Hepatic stellate cell (primary cell): ENCODE measurements at regions not wholly inside any gene's neighbourhood (a gene's known extent, or its start where the extent isn't known, plus 50 kb on each side); places are given as distances from the start of the nearest gene placed in this dataset.
"Not testable (repeated sequence)": the region's sequence is repeated elsewhere in the genome, so short reads cannot be mapped to it uniquely, and the experiment has no call there.

Experiments
- DNase-seq: peaks from one replicate; pipeline ENCODE4 v3.0.0; 2011; ENCODE audit warnings: low spot score

GRCh38 chr15:53031469-53031868, 241.3 kb upstream of the ONECUT1 start:
- no peak for DNase-seq

DNA sequence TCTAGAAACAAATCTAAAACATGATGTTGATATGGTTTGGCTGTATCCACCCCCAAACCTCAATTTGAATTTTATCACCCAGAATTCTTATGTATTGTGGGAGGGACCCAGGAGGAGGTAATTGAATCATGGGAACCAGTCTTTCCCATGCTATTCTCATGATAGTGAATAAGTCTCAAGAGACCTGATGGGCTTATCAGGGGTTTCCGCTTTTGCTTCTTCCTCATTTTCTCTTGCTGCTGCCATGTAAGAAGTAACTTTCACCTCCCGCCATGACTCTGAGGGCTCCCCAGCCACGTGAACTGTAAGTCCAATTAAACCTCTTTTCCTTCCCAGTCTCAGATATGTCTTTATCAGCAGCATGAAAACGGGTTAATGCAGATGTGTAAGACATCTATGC, 232.7 kb upstream of the ONECUT1 start:
- no peak for DNase-seq

DNA sequence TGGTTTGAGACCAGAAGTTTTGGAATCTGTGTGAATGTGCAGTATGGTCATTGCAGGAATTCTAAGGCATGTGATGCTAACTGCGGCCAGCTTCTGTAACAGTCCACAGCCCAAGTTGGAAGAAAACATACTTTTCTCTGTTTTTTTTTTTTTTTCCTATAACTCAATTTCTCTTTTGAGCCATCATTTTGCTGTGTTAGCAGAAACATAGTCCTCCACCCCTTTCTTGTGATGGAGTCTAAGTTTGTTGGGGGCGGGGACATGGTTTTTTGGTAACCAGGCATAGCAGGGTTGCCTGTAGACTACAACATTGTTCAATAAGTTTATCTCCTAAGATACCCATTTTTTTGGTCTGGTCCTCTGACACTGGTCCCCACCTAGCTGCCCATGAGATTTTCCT, 223.2 kb upstream of the ONECUT1 start:
- no peak for DNase-seq

- DNase-seq, result not testable (repeated sequence)
Measured at GRCh38 chr15:53011779-53012178, 221.6 kb upstream of the ONECUT1 start.

GRCh38 chr15:53009093-53009492, 219.0 kb upstream of the ONECUT1 start:
- no peak for DNase-seq

- DNase-seq, result no peak
Measured at GRCh38 chr15:53000409-53000808, 210.3 kb upstream of the ONECUT1 start.

DNA sequence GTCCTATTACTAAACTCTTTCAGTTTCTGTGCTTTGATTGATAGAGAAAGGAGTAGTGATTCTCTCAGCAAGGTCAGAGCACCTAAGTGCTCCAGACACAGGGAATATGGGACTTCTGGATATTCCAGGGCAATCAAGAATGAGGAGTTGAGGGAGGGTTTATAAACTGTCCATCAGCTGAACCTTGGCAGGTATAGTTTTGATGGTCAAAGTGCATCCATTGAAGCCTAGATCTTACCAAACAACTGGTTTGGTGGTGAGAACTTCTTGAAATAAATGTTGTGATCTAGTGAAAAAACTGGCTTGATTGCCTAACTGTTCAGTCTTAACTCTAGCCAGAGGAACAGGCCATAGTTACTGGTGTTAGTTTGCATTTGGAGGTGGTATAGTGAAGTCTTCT, 207.0 kb upstream of the ONECUT1 start:
- DNase-seq, result no peak

- DNase-seq, result no peak
Measured at GRCh38 chr15:52994290-52994689, 204.2 kb upstream of the ONECUT1 start.

- DNase-seq, result no peak
Measured at GRCh38 chr15:52984507-52984906, 194.4 kb upstream of the ONECUT1 start.

GRCh38 chr15:52980446-52980845, 190.3 kb upstream of the ONECUT1 start:
- no peak for DNase-seq

- DNase-seq, result no peak
Measured at GRCh38 chr15:52976516-52977075, 186.5 kb upstream of the ONECUT1 start.

- no peak for DNase-seq
Measured at GRCh38 chr15:52975941-52976449, 185.9 kb upstream of the ONECUT1 start.

GRCh38 chr15:52963865-52964264, 173.7 kb upstream of the ONECUT1 start:
- DNase-seq, result no peak

- no peak for DNase-seq
Measured at GRCh38 chr15:52960283-52960682, 170.1 kb upstream of the ONECUT1 start.

GRCh38 chr15:52943746-52944145, 153.6 kb upstream of the ONECUT1 start:
- DNase-seq, result no peak

- DNase-seq, result no peak
Measured at GRCh38 chr15:52936489-52936888, 146.4 kb upstream of the ONECUT1 start.

GRCh38 chr15:52925130-52925529, 135.0 kb upstream of the ONECUT1 start:
- no peak for DNase-seq

GRCh38 chr15:52924630-52925029, 134.5 kb upstream of the ONECUT1 start:
- DNase-seq, result no peak

DNA sequence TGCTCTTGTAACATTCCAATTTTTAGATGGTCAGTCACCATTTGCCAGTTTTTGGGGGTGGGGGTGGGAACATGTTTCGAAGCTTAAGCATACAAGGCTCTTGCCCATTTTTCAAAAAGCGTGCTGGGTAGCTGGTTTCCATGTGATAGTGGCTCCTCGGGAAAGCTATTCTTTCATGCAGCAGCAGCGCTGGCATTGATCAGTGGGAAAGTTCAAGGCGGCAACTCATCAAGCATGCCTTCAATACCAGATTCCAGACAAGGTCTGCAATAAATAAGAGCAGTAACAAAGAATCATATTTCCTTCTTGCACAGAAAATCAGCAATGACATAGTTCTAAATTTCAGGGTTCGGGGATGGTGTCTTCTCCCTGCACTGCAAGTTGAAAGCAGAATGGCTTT, 133.5 kb upstream of the ONECUT1 start:
- DNase-seq, result no peak

DNA sequence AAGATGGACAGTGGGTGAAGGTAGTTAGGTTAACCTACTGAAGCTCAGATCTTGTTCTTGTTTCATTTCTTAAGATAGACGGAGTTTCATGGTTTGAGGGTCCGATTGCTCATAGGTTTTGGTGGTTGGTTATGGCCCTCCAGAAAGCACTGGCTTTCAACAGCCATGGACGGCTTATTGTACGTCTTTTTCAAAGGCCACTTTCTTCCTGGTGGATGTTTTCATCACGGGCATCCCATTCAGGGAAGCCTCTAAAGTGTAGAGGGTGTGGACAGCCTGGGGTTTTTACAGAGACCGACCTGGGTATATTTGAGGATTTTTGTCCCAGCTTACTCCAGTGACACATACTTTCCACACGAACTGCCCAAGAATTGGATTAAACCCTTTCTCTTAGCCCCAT, 132.7 kb upstream of the ONECUT1 start:
- DNase-seq, result no peak

DNA sequence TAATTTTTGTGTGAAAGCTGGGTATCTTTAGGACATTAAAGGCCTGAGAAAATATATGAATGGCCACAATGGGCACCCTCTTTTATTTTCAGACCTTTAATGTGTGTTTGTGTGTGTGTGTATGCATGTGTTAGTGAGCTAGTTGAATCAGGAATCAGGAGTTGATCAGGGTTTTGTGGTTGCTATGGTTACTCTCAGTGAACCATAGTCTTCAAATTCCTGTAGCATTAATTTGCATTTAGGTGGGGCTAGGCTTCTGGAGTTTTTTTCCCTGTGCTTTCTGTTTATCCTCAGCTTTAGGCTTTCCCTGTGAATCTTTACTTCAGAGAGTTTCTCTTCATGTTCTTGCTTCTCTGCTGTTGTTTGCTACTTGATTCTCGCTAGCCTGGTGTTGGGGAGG, 122.0 kb upstream of the ONECUT1 start:
- no peak for DNase-seq

- no peak for DNase-seq
Measured at GRCh38 chr15:52893338-52893737, 103.2 kb upstream of the ONECUT1 start.

DNA sequence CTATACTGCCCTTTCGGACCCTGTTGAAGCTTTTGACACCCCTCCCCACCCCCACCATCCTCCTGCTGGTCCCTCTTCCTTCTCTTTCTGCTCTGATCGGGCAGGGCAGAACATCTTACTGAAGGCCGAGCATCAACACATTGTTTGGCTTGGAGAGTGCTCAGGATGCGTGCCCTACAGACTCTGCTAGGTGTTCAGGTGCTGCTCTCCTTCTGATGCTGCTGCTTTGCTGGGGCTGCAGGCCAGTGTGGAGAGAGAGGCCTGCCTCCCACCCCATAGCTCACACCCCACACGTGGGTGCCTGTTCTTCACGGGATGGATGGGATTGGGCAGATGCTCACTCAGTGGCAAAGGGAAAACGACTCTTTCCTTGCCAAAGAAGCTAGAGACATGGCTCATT, 89.8 kb upstream of the ONECUT1 start:
- no peak for DNase-seq

DNA sequence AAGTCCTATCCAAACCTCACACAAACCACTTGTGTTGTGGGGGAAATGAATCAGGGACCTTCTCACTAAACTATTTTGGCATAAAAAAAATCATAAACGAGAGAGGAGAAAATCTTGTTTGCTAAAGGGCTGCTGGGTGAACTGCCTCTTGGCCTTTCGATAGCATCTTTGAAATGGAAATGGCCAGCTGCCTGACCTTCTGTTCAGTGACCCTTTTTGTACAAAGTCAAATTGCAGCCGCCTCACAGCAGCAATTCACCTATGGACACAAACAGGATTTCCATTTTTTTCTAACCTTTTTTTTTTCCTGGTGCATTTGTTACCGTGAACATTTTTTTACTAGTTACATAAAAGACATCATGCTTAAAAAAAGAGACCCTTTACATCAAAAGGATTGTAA, 89.0 kb upstream of the ONECUT1 start:
- DNase-seq, result no peak
